ENCODE measurements at regions not wholly inside any gene's neighbourhood (a gene's known extent, or its start where the extent isn't known, plus 50 kb on each side); places are given as distances from the start of the nearest gene placed in this dataset.
"Not testable (repeated sequence)": the region's sequence is repeated elsewhere in the genome, so short reads cannot be mapped to it uniquely, and the experiment has no call there.

DNA sequence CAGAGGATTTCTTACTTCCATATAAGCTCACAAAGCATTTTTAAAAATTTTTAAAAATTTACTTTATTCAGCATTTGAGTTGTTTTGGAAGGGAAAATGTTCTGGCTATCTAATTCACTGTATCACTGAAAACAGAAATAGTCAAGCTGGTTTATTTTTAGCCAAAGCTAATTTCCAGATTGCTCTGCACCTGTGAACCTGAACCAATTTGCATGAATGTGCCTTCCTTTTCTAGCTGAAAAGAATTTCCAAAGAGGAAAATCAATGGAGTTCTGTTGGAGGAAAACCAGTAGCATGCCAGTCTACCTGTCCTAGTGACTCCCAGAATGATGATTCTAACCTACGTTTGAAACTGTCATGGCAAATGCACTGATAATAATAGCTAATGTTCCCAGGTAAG, 134.2 kb upstream of the LIPC start:
- DNase-seq (ENCODE audit: low read depth), result no peak

DNA sequence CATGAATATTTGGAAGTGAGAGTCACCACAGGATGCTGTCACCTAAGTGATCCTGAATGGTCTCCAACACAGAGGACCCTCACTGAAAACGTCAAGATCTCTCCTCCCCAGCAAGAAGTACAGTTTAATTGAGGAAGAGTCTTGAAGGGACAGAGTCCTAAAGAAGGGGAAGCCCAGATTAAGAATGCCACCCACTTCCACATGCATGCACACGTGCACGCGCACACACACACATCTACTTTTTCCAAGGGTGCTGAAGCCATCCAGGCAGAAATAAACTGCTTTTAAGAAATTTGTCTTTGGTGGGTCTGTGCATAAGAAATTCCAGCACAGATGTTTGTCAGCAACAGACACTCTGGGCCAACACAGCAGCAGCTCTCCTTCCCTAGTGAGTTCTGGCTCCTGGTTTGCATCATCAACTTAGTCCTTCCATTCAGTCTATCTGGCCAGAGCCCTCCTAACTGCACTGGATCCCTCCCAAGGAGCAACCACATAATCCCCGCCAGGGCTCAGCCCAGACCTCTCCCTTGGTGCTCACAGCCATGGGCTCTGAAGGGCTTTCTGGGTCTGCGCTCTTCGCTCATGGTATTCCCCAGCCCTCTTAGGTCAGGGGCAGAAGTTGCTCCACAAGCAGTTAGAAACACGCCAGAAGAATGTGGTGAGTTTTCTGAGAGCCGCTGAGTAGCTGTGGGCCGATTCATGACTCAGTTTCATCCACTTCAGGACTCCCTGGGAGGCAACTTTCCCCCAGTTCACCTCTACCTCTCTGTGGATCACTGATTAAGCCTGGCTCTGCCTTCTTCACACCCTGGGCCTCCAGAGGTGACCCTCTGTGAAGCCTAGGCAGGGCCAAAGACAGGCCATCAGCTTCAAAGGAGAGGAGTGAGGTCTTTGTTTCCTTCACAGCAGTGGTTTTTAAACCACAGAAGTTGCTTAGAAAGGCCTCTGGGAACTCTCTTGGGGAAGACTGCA, 132.6 kb upstream of the LIPC start:
- DNase-seq (ENCODE audit: low read depth), result no peak

DNA sequence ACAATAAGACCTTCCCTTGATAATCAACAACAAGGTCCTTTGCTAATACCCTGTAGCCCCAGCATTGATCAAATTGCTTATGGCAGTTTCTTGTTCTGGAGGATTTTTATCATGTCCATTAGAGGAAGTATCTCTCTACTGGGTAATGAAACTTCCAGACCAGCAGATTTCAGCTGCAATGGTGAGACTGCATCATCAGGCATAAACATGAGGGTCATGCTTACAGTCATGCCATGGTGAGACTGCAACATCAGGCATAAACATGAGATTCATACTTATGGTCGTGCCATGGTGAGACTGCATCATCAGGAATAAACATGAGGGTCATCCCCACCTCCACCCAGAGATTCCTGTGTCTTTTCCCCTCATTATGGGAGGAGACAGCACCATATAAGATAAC, 129.0 kb upstream of the LIPC start:
- DNase-seq (ENCODE audit: low read depth), result no peak

DNA sequence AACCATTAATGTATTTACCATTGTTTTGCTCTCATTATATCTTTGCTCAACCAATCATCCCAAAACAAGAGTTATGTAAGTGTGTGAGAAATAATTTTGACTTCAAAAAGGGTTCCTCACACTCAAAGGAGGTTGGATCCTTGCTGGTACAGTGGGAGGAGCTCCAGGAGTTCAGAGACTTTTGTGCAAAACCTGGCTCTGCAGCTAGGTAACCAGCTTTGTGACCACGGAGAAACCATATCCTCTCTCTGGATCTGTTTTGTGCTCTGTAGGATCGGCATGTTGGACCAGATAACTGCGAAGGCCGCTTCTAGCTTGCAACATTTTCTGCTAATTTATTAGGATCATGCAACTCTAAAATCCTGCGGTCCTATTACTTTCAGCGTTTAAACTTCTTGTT, 128.6 kb upstream of the LIPC start:
- no peak for DNase-seq (ENCODE audit: low read depth)

DNA sequence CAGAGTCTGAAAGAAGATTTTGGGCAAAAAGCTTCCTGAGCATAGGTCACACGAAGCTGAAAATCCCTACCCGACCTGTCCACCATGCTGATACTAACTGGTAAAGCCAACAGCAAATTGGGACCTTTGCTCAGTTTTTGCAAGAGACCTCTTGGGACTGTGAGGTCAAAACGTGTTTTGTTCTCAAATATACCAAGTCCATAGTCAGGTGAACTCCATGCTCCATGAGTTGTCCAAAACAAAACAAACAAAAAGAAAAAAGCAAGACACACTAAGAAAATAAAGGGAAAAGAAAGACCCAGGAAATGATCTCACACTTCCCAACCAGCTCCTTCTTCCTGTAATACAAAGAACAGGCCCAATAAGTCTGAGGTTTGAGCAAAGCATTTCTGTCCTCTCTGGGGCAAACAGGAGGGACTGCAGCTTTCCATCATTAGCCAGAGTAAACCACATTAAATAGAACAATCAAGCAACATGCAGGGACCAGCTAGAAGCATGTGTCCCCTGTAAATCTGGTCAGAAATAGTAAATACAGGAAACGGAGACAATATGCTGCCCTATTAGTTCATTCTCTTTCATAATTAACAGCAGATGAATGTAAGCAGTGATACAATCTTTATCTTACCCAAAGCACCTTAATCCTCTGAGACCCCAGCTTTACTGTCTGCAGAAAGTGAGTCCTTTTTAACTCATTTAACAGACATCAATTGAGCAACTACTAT, 125.0 kb upstream of the LIPC start:
- no peak for DNase-seq (ENCODE audit: low read depth)

DNA sequence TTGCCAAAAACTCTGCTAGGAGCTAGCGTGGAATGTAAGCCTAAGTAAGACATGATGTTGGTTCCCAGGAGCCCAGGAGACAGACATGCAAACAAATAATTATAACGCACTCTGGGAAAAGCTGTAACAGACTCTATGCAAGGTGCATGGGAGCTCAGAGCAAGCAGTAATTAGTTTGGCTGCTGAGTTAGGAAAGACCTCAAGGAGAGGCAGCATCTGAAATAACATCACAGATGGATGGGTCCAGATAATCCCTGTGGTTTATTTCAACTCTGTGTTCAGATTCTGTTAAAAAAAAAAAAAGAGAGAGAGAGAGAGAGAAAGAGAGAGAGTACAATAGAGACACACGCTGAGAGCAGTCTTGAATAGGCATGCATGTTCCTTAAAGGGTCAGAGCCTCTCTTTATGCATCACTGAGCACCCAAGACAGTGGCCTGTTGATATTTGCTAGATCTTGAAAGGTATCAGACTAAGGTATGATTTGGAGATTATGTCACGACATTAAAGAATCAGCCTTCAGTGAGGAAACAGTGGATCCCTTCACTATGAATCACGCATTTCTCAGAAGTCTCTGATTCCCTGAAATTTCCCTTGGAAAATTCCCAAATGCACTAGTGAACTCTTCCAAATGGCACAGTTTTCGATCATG, 124.4 kb upstream of the LIPC start:
- no peak for DNase-seq (ENCODE audit: low read depth)

DNA sequence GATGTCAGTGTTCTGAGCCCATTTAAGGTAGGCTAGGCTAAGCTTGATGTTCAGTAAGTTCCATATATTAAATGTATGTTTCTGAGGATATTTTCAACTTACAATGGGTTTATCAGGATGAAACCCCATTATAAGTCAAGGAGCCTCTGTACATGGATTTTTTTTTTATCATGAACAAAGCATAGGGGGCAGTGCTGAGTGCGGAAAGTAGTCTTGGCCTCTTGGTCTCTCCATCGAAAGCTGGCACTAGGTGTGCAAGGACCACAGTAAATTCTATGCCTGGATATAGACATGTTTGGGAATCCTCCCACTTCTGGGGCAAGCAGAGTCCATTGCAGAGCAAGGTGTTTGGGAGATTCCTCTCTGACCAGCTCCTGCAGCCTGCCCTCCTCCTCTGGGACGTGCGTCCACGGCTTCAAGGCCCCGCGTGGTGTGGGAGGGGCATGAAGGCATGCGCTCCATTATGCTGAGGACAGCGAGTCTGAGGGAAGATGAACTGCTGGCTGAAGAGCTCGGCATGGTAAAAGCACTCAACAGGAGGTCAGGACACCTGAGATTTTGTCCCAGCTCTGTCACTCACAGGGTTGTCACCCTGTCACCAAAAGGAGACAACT, 122.9 kb upstream of the LIPC start:
- no peak for DNase-seq (ENCODE audit: low read depth)

DNA sequence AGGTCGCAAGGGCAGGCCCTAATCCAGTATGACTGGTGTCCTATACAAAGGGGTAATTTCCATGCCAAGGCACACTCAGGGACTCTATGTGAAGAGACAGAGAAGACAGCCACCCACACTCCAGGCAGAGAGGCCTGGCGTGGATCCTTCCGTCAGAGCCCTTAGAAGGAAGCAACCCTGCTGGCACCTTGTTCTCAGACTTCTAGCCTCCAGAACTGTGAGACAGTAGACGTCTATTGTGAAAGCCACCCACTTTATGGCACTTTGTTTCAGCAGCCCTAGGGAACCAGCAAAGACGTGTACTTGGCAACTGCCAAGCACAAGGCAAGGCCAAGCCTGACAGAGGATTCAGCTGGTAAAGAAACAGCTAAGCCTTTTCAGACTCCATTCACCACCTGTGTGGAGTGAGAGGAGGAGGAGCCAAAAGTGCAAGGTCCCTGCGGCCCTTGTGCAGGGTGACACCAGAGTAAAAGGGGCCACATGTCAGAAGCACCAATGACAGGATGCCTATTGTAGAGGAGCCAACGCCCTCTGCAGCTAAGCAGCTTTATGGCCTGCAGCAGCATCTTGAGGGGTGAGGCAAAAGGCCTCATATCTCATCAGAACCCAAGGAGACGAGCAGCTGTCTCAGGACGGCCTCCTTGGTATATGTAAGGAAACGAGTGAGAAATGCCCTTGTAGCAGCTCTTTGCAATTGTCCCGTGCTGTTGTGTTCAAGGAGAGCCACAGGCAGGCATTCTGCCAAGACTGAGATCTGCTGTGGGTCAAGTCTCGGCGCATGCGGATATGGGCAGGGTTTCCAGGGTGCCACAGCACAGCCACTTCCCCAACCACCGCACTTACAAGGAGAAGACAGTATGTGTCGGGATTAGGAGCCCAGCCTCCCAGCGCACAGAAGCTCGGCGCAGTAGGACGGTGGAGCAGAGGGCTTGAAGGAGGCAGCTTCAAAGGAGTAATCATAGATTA, 121.5 kb upstream of the LIPC start:
- no peak for DNase-seq (ENCODE audit: low read depth)

DNA sequence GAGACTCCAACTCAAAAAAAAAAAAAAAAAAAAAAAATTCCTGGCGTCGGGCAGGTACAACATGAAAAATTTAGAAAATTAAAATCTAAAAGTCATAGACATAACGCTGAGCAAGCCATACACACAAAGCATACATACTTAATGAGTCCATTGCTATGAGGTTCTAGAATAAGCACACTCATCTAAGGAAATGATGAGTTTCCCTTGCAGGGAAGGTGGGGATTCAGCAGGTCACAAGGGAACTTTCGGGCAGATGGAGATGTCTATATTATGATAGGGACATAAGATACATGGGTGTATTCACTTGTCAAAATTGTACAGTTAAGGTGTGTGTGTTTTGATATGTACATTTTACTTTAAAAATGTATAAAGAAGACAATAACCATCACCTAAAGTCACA, 120.2 kb upstream of the LIPC start:
- no peak for DNase-seq (ENCODE audit: low read depth)

DNA sequence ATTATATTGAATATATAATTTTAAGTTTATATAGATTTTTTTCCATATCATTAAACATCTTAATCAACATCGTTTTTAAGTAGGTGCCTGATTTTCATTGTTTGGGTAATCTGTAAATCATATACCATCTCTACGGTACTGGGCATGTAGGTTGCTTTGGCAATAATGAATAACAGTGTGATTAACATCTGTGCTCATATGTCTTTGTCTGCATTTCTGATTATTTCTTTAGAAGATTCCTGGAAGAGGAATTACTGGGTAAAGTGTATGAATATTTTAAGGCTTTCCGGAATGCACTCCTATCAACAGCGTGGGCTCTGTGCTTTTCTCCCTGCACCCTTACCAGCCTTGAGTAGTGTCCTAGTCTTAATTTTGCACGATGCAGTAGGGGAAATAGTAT, 119.8 kb upstream of the LIPC start:
- DNase-seq (ENCODE audit: low read depth), result no peak

DNA sequence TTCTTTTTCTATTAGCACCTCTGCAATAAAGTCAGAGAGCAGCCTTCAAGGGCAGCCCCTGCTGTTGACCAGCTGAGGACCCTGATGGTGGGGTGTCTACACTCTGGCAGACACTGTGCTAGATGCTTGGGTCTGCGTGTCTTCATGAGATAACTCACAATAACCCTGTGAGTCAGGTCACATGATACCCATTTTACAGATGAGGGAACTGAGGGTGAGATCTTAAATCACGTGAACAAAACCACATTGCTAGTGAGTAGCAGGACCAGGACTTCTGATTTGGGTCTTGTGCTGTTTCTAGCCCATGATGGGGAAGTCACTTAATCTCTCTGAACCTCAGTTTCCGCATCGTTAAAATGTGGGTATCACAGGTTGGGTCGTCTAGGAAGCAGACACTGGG, 118.5 kb upstream of the LIPC start:
- no peak for DNase-seq (ENCODE audit: low read depth)

DNA sequence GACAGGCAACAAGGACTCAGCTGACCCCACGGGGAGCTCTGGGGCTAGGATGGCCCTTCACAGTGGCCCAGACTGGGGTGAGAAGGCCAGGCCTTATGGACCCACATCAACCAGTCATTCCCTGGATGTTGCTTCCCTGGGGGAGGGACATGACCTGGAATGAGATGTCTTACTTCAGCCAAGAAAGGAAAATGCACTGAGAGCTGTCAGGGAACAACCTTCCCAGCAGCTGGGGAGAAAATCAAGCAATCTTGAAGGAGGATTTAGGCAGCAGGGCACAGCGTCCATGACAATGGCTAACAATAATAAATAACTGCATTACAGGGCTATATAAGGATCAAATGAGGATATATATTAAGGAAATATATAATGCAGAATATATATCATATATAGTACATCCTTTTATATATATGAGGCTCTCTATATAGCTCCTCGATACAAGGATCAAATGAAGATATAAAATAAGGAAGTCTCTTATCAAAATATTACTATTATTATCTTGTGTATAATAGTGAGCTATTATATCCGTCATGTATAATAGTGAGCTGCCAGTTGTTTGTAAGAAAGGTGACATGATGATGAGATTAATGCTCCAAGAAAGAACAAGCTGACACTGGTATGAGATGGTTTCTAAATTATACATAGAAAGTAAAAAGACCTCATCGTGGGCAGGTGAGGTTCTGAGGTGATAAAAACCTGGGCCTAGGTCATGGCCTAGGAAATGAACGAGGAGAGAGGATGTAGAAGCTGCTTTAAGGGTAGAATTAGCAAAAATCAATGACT, 117.8 kb upstream of the LIPC start:
- DNase-seq (ENCODE audit: low read depth), result no peak

DNA sequence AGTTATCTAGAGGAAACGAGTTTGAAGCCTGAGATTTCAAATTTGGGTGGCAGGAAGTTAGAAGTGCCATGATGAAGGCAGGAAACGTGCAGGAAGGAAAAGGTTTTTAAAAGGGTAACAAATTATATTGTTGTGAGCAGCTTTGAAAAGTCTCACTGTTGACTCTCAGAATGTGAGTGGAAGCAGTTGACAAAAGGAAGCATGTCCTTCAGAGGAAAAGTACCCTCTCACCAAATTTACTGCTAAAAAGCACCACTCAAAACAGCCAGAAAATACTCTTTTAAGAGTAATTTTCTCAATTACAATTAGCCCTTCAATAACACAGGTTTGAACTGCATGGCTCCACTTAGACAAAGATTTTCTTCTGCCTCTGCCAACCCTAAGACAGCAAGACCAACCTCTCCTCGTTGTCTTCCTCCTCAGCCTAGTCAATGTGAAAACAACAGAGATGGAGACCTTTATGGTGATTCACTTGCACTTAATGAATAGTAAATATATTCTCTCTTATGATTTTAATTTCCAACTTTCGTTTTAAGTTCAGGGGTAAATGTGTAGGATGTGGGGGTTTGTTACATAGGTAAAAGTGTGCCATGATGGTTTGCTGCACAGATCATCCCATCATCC, 117.1 kb upstream of the LIPC start:
- DNase-seq (ENCODE audit: low read depth), result no peak

DNA sequence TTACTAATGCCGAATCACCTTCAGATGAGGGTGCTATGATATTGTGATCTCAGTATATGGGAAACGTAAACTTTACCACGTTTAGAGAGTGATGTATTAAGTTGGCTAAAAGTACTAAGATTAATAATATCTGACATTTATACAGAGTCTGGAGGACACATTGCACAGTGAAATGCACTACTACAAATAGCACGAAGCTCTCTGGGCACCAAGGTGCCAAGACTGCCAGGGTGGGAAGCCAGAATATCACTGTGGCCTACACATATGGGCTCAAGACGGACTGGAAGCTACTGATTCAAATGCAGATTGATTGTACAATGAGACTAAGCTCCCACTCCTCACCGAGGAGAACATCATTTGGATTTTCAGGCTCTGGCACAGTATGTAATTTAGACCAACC, 113.3 kb upstream of the LIPC start:
- no peak for DNase-seq (ENCODE audit: low read depth)

DNA sequence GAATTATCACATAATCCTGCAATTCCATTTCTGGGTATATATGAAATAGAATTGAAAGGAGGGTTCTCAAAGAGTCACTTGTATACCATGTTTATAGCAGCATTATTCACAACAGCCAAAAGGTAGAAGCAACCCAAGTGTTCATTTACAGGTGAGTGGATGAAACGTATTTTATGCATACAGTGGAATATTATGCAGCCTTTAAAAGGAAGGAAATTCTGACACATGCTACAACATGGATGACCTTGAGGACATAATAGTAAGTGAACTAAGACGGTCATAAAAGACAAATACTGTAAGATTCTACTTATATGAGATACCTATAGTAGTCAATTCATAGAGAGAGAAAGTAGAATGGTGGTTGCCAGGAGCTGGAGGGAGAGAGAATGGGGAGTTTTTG, 110.8 kb upstream of the LIPC start:
- DNase-seq (ENCODE audit: low read depth), result no peak

DNA sequence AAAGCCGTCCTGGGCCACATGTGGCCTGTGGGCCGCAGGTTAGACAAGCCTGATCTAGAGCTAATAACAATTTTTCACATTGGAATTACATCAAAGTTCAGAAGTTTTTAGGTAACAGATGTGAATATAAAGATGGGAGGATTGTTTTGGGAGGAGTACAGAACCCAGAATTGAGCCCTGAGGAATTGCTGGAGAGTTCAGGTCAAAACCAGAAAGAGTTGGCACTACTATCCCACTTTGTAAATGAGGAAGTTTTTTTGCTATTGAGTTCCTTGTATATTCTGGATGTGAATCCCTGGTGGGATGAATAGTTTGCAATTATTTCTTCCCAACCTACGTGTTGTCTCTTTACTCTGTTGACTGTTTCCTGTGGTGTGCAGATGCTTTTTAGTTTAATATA, 109.5 kb upstream of the LIPC start:
- DNase-seq (ENCODE audit: low read depth), result no peak

DNA sequence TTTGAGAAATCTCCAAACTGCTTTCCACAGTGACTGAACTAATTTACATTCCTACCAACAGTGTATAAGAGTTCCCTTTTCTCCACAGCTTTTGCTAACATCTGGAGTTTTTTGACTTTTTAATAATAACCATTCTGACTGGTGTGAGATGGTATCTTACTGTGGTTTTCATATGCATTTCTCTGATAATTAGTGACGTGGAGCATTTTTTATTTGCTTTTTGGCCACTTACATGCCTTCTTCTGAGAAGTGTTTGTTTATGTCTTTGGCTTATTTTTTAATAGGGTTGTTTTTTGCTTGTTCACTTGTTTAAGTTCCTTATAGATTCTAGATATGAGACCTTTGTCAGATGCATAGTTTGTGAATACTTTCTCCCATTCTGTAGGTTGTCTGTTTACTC, 108.5 kb upstream of the LIPC start:
- not testable (repeated sequence) for DNase-seq (ENCODE audit: low read depth)

DNA sequence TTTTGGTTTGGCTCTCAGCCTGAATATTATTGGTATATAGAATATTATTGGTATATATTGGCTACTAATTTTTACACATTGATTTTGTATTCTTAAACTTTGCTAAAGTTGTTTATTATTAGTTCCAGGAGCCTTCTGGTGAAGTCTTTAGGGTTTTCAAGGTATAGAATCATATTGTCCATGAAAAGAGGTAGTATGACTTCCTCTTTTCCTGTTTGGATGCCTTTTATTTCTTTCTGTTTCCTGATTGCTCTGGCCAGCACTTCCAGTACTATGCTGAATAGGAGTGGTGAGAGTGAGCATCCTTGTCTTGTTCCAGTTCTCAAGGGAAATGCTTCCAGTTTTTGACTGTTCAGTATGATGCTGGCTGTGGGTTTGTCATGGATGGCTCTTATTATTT, 107.3 kb upstream of the LIPC start:
- no peak for DNase-seq (ENCODE audit: low read depth)

DNA sequence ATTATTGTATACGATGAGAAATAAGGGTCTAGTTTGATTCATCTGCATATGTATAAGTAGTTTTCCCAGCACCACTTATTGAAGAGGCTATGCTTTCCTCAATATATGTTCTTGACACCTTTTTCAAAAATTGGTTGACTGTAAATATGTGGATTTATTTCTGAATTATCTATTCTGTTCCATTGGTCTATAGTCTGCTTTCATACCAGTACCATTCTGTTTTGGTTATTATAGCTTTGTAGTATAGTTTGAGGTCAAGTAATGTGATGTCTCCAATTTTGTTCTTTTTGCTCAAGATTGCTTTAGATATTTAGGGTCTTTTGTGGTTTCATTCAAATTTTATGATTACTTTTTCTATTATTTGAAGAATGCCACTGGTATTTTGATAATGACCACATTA, 103.8 kb upstream of the LIPC start:
- DNase-seq (ENCODE audit: low read depth), result no peak

DNA sequence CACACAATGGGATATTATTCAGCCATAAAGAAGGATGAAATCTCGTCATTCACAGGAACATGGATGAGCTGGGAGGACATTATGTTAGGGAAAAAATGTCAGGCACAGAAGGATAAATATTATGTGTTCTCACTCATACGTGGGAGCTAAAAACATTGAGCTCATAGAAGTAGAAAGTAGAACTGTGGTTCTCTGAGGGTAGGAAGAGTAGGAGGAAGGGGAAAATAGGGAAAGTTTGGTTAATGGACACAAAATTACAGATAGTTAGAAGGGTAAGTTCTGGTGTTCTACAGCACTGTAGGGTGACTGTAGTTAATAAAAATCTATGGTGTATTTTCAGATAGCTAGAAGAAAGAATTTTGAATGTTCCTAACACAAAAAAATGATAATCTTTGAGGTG, 102.6 kb upstream of the LIPC start:
- DNase-seq (ENCODE audit: low read depth), result no peak
